ENCODE measurements at regions not wholly inside any gene's neighbourhood (a gene's known extent, or its start where the extent isn't known, plus 50 kb on each side); places are given as distances from the start of the nearest gene placed in this dataset.

GRCh38 chr13:107330484-107330883 is 762.5 kb upstream of the ARGLU1 start:
- TF ChIP-seq CTCF (IDR thresholded peaks at IDR 0.05) (no peak), POLR2A (IDR thresholded peaks at IDR 0.05) (no peak)
